Activated CD4-positive, alpha-beta T cell treated with anti-CD3 and anti-CD28 coated beads, Interleukin-2, Interleukin-6, amounts not matched to agents 100 ng/mL and 50 ng/mL, durations not matched to agents 16 hours and 8 hours (primary cell): ENCODE measurements at regions not wholly inside any gene's neighbourhood (a gene's known extent, or its start where the extent isn't known, plus 50 kb on each side); places are given as distances from the start of the nearest gene placed in this dataset.
A peak's percentile ranks its signal among the peaks of the same experiment; 100 is the strongest.
"Not testable (repeated sequence)": the region's sequence is repeated elsewhere in the genome, so short reads cannot be mapped to it uniquely, and the experiment has no call there.

ENCODE experiments used
- DNase-seq: peaks from one replicate; pipeline ENCODE4 v3.0.0-alpha.2; 2020

GRCh38 chr15:60138397-60138968 lies 134.4 kb downstream of the FOXB1 start:
- no peak for DNase-seq

GRCh38 chr15:60152386-60152785 lies 148.3 kb downstream of the FOXB1 start:
- DNase-seq = peak; percentile 24

- peak; percentile 51 for DNase-seq
These were observed 150.7 kb downstream of the FOXB1 start for GRCh38 chr15:60154764-60155325.

- DNase-seq = peak; percentile 84
These were observed 151.6 kb downstream of the FOXB1 start for GRCh38 chr15:60155661-60156060.

- DNase-seq = no peak
These were observed 156.8 kb downstream of the FOXB1 start for GRCh38 chr15:60160909-60161308.

- no peak for DNase-seq
These were observed 157.6 kb downstream of the FOXB1 start for GRCh38 chr15:60161704-60162103.

GRCh38 chr15:60162251-60162967 lies 158.3 kb downstream of the FOXB1 start:
- DNase-seq = no peak

GRCh38 chr15:60162968-60163355 lies 158.9 kb downstream of the FOXB1 start:
- DNase-seq = no peak

- no peak for DNase-seq
These were observed 161.0 kb downstream of the FOXB1 start for GRCh38 chr15:60165111-60165510.

GRCh38 chr15:60172143-60172542 lies 168.0 kb downstream of the FOXB1 start:
- DNase-seq = no peak

GRCh38 chr15:60179786-60180391 lies 175.8 kb downstream of the FOXB1 start:
- peak; percentile 64 for DNase-seq

- DNase-seq = not testable (repeated sequence)
These were observed 177.8 kb downstream of the FOXB1 start for GRCh38 chr15:60181957-60182356.

- no peak for DNase-seq
These were observed 179.3 kb downstream of the FOXB1 start for GRCh38 chr15:60183366-60183765.

GRCh38 chr15:60184579-60184978 lies 180.5 kb downstream of the FOXB1 start:
- DNase-seq = no peak

GRCh38 chr15:60191016-60191415 lies 186.9 kb downstream of the FOXB1 start:
- no peak for DNase-seq

- DNase-seq = no peak
These were observed 187.7 kb downstream of the FOXB1 start for GRCh38 chr15:60191821-60192220.

GRCh38 chr15:60195611-60196010 lies 191.5 kb downstream of the FOXB1 start:
- no peak for DNase-seq

- DNase-seq = no peak
These were observed 193.5 kb downstream of the ANXA2 start for GRCh38 chr15:60204131-60204885.

- no peak for DNase-seq
These were observed 189.1 kb downstream of the ANXA2 start for GRCh38 chr15:60208709-60209108.

- DNase-seq = no peak
These were observed 185.2 kb downstream of the ANXA2 start for GRCh38 chr15:60212536-60212935.

GRCh38 chr15:60213377-60214000 lies 184.3 kb downstream of the ANXA2 start:
- DNase-seq = no peak

GRCh38 chr15:60214201-60214600 lies 183.6 kb downstream of the ANXA2 start:
- no peak for DNase-seq
